ENCODE measurements at regions not wholly inside any gene's neighbourhood (a gene's known extent, or its start where the extent isn't known, plus 50 kb on each side); places are given as distances from the start of the nearest gene placed in this dataset.

DNA sequence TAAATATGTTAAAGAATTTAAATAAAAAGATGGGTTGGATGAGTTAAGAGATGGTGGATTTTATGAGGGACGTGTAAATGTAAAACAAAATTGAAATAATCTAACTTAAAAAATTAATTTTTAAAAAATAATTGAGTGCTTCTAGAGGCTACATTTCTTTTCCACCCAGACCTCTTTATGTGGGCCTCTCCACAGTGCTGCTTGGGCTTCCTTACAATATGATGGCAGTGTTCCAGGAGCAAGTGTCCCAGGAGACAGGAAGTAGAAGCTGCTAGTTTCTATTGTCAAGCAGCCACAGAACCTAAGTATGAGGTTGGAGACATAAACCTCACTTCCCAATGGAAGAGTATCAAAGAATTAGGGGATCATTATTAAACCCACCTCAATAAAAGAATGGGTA lies 205.7 kb upstream of the CPHXL start:
- TF ChIP-seq, protein P1, sequence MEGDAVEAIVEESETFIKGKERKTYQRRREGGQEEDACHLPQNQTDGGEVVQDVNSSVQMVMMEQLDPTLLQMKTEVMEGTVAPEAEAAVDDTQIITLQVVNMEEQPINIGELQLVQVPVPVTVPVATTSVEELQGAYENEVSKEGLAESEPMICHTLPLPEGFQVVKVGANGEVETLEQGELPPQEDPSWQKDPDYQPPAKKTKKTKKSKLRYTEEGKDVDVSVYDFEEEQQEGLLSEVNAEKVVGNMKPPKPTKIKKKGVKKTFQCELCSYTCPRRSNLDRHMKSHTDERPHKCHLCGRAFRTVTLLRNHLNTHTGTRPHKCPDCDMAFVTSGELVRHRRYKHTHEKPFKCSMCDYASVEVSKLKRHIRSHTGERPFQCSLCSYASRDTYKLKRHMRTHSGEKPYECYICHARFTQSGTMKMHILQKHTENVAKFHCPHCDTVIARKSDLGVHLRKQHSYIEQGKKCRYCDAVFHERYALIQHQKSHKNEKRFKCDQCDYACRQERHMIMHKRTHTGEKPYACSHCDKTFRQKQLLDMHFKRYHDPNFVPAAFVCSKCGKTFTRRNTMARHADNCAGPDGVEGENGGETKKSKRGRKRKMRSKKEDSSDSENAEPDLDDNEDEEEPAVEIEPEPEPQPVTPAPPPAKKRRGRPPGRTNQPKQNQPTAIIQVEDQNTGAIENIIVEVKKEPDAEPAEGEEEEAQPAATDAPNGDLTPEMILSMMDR (IDR thresholded peaks at IDR 0.05; ENCODE audit: borderline replicate concordance): no peak
- no peak for DNase-seq
- Histone ChIP-seq H3K9me3 (replicated peaks) (peaks cover 34% of the 10 kb centered on the region), H3K4me3 (no peak overlapping the region), H3K4me1 (no peaks in the 10 kb centered on the region), H3K27me3 (ENCODE audit: low read depth) (no peaks in the 10 kb centered on the region), H3K36me3 (no peaks in the 10 kb centered on the region), H3K27ac (replicated peaks) (no peak overlapping the region)
- intact Hi-C loops (cut with micrococcal nuclease): no loop called here

DNA sequence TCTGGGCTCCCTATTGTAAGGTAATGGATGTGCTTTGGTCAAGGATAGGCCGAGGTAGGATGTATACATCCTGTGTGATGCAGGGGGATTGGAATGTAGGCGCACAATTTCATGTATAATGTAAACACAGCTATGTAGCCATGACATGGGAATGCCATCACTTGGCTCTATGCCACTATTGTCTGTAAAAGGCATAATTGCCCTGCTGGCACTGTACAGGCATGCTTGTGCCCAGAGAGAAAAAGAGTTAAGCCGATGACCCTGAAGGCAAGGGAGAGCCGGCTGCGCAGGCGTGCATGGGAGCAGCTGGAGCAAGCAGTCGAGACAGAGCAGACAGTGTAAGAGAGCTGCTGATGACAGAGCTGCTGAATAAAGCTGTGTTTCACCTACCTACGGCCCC lies 212.5 kb upstream of the CPHXL start:
- intact Hi-C loops (cut with micrococcal nuclease): no loop called here
- H3K4me3 ChIP-seq: no peak overlapping the region
- no peak for DNase-seq
- H3K36me3 ChIP-seq: no peaks in the 10 kb centered on the region
- H3K9me3 ChIP-seq (replicated peaks): peaks cover 4% of the 10 kb centered on the region
- TF ChIP-seq, protein P1 (IDR thresholded peaks at IDR 0.05; ENCODE audit: borderline replicate concordance): no peak
- H3K4me1 ChIP-seq: no peaks in the 10 kb centered on the region
- H3K27ac ChIP-seq (replicated peaks): no peak overlapping the region
- H3K27me3 ChIP-seq (ENCODE audit: low read depth): peaks cover 4% of the 10 kb centered on the region

DNA sequence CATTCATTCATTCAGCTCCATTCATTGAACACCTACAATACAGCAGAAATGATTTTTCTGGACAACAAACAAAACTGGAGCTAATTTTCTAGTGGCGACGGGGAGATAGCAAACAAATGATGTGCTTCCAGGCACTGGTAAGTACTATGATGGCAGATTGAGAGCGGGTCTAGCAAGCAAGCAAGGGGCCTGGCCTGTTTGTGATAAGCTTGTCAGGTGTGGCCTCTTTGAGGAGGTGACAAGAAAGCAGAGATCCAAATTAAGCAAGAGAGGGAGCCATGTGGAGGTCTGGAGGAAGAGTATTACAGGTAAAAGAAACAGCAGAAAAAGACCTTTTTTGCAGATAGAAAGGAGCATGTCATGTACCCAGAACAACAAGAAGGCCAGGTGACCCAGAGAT lies 216.1 kb upstream of the CPHXL start:
- peaks cover 3% of the 10 kb centered on the region for H3K9me3 ChIP-seq (replicated peaks)
- H3K4me1 ChIP-seq: no peaks in the 10 kb centered on the region
- H3K27ac ChIP-seq (replicated peaks): no peak overlapping the region
- peaks cover 10% of the 10 kb centered on the region for H3K27me3 ChIP-seq (ENCODE audit: low read depth)
- TF ChIP-seq, protein P1 (IDR thresholded peaks at IDR 0.05; ENCODE audit: borderline replicate concordance): no peak
- H3K36me3 ChIP-seq: no peaks in the 10 kb centered on the region
- no peak for DNase-seq
- H3K4me3 ChIP-seq: no peak overlapping the region
- intact Hi-C loops (cut with micrococcal nuclease): no loop called here

DNA sequence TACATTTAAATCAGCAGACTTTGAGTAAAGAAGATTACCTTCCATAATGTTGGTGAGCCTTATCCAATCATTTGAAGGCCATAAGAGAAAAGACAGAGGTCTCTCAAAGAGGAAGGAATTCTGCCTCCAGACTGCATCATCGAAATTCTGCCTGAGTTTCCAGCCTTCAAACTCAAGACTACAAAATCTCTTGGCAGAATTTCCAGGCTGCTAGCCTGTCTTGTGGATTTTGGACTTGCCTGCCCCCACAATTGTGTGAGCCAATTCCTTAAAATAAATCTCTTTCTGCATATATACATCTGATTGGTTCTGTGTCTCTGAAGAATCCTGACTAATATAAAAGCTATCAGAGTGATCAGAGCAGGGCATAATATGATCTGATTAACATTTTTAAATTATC lies 216.6 kb upstream of the CPHXL start:
- Histone ChIP-seq H3K4me1 (no peaks in the 10 kb centered on the region), H3K36me3 (no peaks in the 10 kb centered on the region), H3K9me3 (replicated peaks) (peaks cover 3% of the 10 kb centered on the region), H3K27me3 (ENCODE audit: low read depth) (peaks cover 10% of the 10 kb centered on the region), H3K4me3 (no peak overlapping the region), H3K27ac (replicated peaks) (no peak overlapping the region)
- intact Hi-C loops (cut with micrococcal nuclease): no loop called here
- TF ChIP-seq, protein P1 (IDR thresholded peaks at IDR 0.05; ENCODE audit: borderline replicate concordance): no peak
- DNase-seq: no peak

DNA sequence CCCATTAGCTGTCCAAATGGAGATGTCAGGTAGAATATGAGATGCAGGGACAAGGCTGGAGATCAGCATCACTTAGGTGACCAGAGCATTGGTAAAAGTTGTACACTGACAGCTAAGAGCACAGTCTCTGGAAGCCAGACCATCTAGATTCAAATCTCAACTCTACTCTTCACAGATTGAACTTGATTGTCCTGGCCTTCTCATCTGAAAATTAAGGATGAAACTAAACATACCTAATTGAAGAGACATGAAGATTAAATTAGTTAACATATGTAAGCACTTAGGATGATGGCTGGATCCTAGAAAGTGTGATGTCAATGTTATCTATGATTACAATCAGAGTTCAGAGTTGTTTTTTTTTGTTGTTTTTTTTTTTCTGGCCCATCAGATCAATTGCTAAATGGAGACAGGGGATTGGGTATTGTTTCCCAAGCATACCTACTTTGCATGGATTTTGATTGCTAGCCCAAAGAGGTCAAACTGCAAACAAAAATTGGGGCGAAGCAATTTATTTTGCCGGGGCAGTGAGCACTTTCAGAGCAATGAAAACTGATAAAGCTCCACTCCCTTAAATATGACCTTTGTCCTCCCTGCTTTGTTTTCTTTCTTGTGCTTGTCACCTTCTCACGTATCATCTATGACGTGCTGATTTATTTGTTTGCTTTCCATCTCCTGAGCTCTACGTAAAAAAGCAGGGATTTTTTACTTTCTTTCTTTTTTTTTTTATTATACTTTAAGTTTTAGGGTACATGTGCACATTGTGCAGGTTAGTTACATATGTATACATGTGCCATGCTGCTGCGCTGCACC lies 217.6 kb upstream of the CPHXL start:
- H3K36me3 ChIP-seq: no peaks in the 10 kb centered on the region
- no peaks in the 10 kb centered on the region for H3K4me1 ChIP-seq
- DNase-seq: no peak
- TF ChIP-seq, protein P1 (IDR thresholded peaks at IDR 0.05; ENCODE audit: borderline replicate concordance): no peak
- peaks cover 10% of the 10 kb centered on the region for H3K27me3 ChIP-seq (ENCODE audit: low read depth)
- intact Hi-C loops (cut with micrococcal nuclease): no loop called here
- peaks cover 3% of the 10 kb centered on the region for H3K9me3 ChIP-seq (replicated peaks)
- H3K27ac ChIP-seq (replicated peaks): no peak overlapping the region
- H3K4me3 ChIP-seq: no peak overlapping the region

Measured in left ventricle myocardium inferior (tissue), 1 donor.